ENCODE measurements at regions not wholly inside any gene's neighbourhood (a gene's known extent, or its start where the extent isn't known, plus 50 kb on each side); places are given as distances from the start of the nearest gene placed in this dataset.

DNA sequence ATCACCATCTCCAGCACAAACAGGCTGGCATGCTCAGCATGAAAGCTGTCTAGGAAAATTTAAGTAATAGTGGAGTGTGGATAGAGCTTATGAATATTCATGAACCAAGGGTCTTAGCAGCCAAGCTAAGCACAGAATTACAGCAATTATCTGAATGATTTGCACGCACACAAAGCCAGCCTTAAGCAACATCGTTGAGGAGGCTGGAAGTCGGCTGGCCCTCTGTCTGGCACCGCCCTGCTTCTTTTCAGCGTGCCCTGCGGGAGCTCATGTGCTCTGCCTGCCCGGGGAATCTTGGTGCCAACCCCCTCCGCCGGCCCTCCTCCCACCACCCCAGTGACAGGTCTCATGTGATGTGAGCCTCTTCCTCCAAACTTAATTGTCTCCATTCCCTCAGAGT, 540.1 kb downstream of the CMPK2 start:
- Histone ChIP-seq H3K79me1 (ENCODE audit: low read length) (no peaks in the 10 kb centered on the region), H4K8ac (ENCODE audit: low read depth, low read length) (no peak overlapping the region), H3K18ac (ENCODE audit: low read length) (no peak overlapping the region), H3K27ac (ENCODE audit: low read depth, low read length) (no peak overlapping the region), H3K56ac (ENCODE audit: low read length) (no peak overlapping the region), H3K4me2 (ENCODE audit: low read length) (no peak overlapping the region), H3K27me3 (ENCODE audit: insufficient read depth, low read length, poor library complexity) (no peaks in the 10 kb centered on the region), H2BK15ac (replicated peaks; ENCODE audit: low read depth) (no peak overlapping the region), H3K4me1 (ENCODE audit: control insufficient read depth, low read depth, low read length) (no peaks in the 10 kb centered on the region), H3K4me3 (ENCODE audit: low read length) (no peak overlapping the region), H3K9ac (ENCODE audit: low read length) (no peak overlapping the region), H2BK5ac (ENCODE audit: low read length) (no peak overlapping the region), H2AK5ac (ENCODE audit: low read length) (no peak overlapping the region), H2BK120ac (ENCODE audit: low read depth, low read length) (no peak overlapping the region), H3K36me3 (ENCODE audit: control insufficient read depth, insufficient read depth, low read length) (no peaks in the 10 kb centered on the region), H4K5ac (ENCODE audit: low read length) (no peak overlapping the region), H3K4ac (ENCODE audit: low read depth, low read length) (no peak overlapping the region), H3K79me2 (ENCODE audit: control insufficient read depth, insufficient read depth, low read length) (no peaks in the 10 kb centered on the region), H3K23ac (ENCODE audit: low read length) (no peak overlapping the region)
- no CpG with 5 or more reads among the region's 9 CpGs for WGBS (ENCODE audit: extremely low coverage, insufficient coverage, low lambda C conversion rate)
- no peak for DNase-seq

DNA sequence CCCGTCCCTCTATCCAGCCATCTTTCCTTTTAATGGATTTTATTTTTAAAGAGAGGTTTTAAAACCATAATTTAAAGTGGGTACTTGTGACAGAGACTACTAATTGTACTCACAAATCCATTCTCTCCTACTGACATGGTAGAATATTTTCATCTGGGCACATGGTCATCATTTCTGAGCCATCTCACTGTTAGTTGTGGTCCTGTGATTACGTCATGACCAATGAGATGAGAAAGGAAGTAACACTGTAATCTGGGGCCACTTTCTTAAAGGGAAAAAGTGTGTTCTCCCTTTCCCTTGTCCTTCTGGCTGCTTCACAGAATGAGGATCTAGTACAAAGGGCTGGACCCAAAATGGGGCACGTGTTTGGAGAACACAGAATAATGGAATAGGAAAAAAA, 538.7 kb downstream of the CMPK2 start:
- Histone ChIP-seq H3K4me2 (ENCODE audit: low read length) (no peak overlapping the region), H3K23ac (ENCODE audit: low read length) (no peak overlapping the region), H4K5ac (ENCODE audit: low read length) (no peak overlapping the region), H3K9ac (ENCODE audit: low read length) (no peak overlapping the region), H3K4me3 (ENCODE audit: low read length) (no peak overlapping the region), H3K36me3 (ENCODE audit: control insufficient read depth, insufficient read depth, low read length) (no peaks in the 10 kb centered on the region), H3K79me2 (ENCODE audit: control insufficient read depth, insufficient read depth, low read length) (no peaks in the 10 kb centered on the region), H2BK120ac (ENCODE audit: low read depth, low read length) (no peak overlapping the region), H3K18ac (ENCODE audit: low read length) (no peak overlapping the region), H4K8ac (ENCODE audit: low read depth, low read length) (no peak overlapping the region), H3K79me1 (ENCODE audit: low read length) (no peaks in the 10 kb centered on the region), H3K27me3 (ENCODE audit: insufficient read depth, low read length, poor library complexity) (no peaks in the 10 kb centered on the region), H3K4me1 (ENCODE audit: control insufficient read depth, low read depth, low read length) (no peaks in the 10 kb centered on the region), H2BK15ac (replicated peaks; ENCODE audit: low read depth) (no peak overlapping the region), H3K27ac (ENCODE audit: low read depth, low read length) (no peak overlapping the region), H3K56ac (ENCODE audit: low read length) (no peak overlapping the region), H3K4ac (ENCODE audit: low read depth, low read length) (no peak overlapping the region), H2BK5ac (ENCODE audit: low read length) (no peak overlapping the region), H2AK5ac (ENCODE audit: low read length) (no peak overlapping the region)
- no peak for DNase-seq
- WGBS (ENCODE audit: extremely low coverage, insufficient coverage, low lambda C conversion rate): no CpG with 5 or more reads among the region's 3 CpGs

GRCh38 chr2:6336752-6337471, 528.8 kb downstream of the CMPK2 start:
- Histone ChIP-seq H2BK120ac (ENCODE audit: low read depth, low read length) (no peak overlapping the region), H3K36me3 (ENCODE audit: control insufficient read depth, insufficient read depth, low read length) (no peaks in the 10 kb centered on the region), H3K27ac (ENCODE audit: low read depth, low read length) (no peak overlapping the region), H3K4me1 (ENCODE audit: control insufficient read depth, low read depth, low read length) (no peaks in the 10 kb centered on the region), H3K56ac (ENCODE audit: low read length) (no peak overlapping the region), H3K9ac (ENCODE audit: low read length) (no peak overlapping the region), H2AK5ac (ENCODE audit: low read length) (no peak overlapping the region), H4K5ac (ENCODE audit: low read length) (no peak overlapping the region), H2BK15ac (replicated peaks; ENCODE audit: low read depth) (no peak overlapping the region), H2BK5ac (ENCODE audit: low read length) (no peak overlapping the region), H4K8ac (ENCODE audit: low read depth, low read length) (no peak overlapping the region), H3K4ac (ENCODE audit: low read depth, low read length) (no peak overlapping the region), H3K4me3 (ENCODE audit: low read length) (no peak overlapping the region), H3K4me2 (ENCODE audit: low read length) (no peak overlapping the region), H3K18ac (ENCODE audit: low read length) (no peak overlapping the region), H3K79me2 (ENCODE audit: control insufficient read depth, insufficient read depth, low read length) (no peaks in the 10 kb centered on the region), H3K23ac (ENCODE audit: low read length) (no peak overlapping the region), H3K27me3 (ENCODE audit: insufficient read depth, low read length, poor library complexity) (no peaks in the 10 kb centered on the region), H3K79me1 (ENCODE audit: low read length) (no peaks in the 10 kb centered on the region)
- no CpG with 5 or more reads among the region's 5 CpGs for whole genome bisulfite sequencing (ENCODE audit: extremely low coverage, insufficient coverage, low lambda C conversion rate)
- no peak for DNase-seq

DNA sequence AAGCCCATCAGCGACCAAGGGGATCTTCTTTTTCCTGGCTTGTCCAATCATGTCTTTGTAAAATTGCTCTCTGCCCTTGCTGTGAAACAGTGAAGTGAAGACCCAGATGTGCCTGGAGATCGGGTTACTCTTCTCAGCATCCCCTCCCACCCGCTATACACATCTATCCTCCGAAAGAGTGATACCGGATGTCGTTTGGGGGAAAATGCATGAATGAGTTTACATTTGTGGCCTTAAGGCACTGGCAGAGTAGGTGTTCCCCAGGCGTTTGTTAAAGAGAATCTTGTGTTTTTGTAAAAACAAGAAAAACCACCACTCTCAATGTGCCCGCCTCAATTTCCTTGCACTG, 528.3 kb downstream of the CMPK2 start:
- H4K8ac ChIP-seq (ENCODE audit: low read depth, low read length): no peak overlapping the region
- H3K23ac ChIP-seq (ENCODE audit: low read length): no peak overlapping the region
- no peak overlapping the region for H3K4me3 ChIP-seq (ENCODE audit: low read length)
- H3K4ac ChIP-seq (ENCODE audit: low read depth, low read length): no peak overlapping the region
- no peaks in the 10 kb centered on the region for H3K4me1 ChIP-seq (ENCODE audit: control insufficient read depth, low read depth, low read length)
- no peak overlapping the region for H3K4me2 ChIP-seq (ENCODE audit: low read length)
- H3K79me2 ChIP-seq (ENCODE audit: control insufficient read depth, insufficient read depth, low read length): no peaks in the 10 kb centered on the region
- no peak overlapping the region for H2BK120ac ChIP-seq (ENCODE audit: low read depth, low read length)
- H3K56ac ChIP-seq (ENCODE audit: low read length): no peak overlapping the region
- H2BK5ac ChIP-seq (ENCODE audit: low read length): no peak overlapping the region
- no peaks in the 10 kb centered on the region for H3K79me1 ChIP-seq (ENCODE audit: low read length)
- H2BK15ac ChIP-seq (replicated peaks; ENCODE audit: low read depth): no peak overlapping the region
- H3K27ac ChIP-seq (ENCODE audit: low read depth, low read length): no peak overlapping the region
- no peak overlapping the region for H4K5ac ChIP-seq (ENCODE audit: low read length)
- H3K27me3 ChIP-seq (ENCODE audit: insufficient read depth, low read length, poor library complexity): no peaks in the 10 kb centered on the region
- no peaks in the 10 kb centered on the region for H3K36me3 ChIP-seq (ENCODE audit: control insufficient read depth, insufficient read depth, low read length)
- DNase-seq: no peak
- no CpG with 5 or more reads among the region's 8 CpGs for WGBS (ENCODE audit: extremely low coverage, insufficient coverage, low lambda C conversion rate)
- no peak overlapping the region for H3K9ac ChIP-seq (ENCODE audit: low read length)
- no peak overlapping the region for H3K18ac ChIP-seq (ENCODE audit: low read length)
- no peak overlapping the region for H2AK5ac ChIP-seq (ENCODE audit: low read length)

GRCh38 chr2:6341588-6342129, 524.0 kb downstream of the CMPK2 start:
- no CpG with 5 or more reads among the region's 3 CpGs for WGBS (ENCODE audit: extremely low coverage, insufficient coverage, low lambda C conversion rate)

More at GRCh38 chr2:6341588-6342129, 524.0 kb downstream of the CMPK2 start:
- no peaks in the 10 kb centered on the region for H3K27me3 ChIP-seq (ENCODE audit: insufficient read depth, low read length, poor library complexity)
- no peak overlapping the region for H3K18ac ChIP-seq (ENCODE audit: low read length)
- H3K79me2 ChIP-seq (ENCODE audit: control insufficient read depth, insufficient read depth, low read length): no peaks in the 10 kb centered on the region
- H2BK15ac ChIP-seq (replicated peaks; ENCODE audit: low read depth): no peak overlapping the region
- H3K23ac ChIP-seq (ENCODE audit: low read length): no peak overlapping the region
- H2BK120ac ChIP-seq (ENCODE audit: low read depth, low read length): no peak overlapping the region
- H3K4me3 ChIP-seq (ENCODE audit: low read length): no peak overlapping the region
- H4K5ac ChIP-seq (ENCODE audit: low read length): no peak overlapping the region
- no peaks in the 10 kb centered on the region for H3K79me1 ChIP-seq (ENCODE audit: low read length)
- H3K56ac ChIP-seq (ENCODE audit: low read length): no peak overlapping the region
- H3K4me1 ChIP-seq (ENCODE audit: control insufficient read depth, low read depth, low read length): no peaks in the 10 kb centered on the region
- no peak overlapping the region for H3K9ac ChIP-seq (ENCODE audit: low read length)
- no peak overlapping the region for H3K4ac ChIP-seq (ENCODE audit: low read depth, low read length)
- H2BK5ac ChIP-seq (ENCODE audit: low read length): no peak overlapping the region
- H2AK5ac ChIP-seq (ENCODE audit: low read length): no peak overlapping the region
- H3K27ac ChIP-seq (ENCODE audit: low read depth, low read length): no peak overlapping the region
- H3K36me3 ChIP-seq (ENCODE audit: control insufficient read depth, insufficient read depth, low read length): no peaks in the 10 kb centered on the region
- no peak for DNase-seq
- H3K4me2 ChIP-seq (ENCODE audit: low read length): no peak overlapping the region
- H4K8ac ChIP-seq (ENCODE audit: low read depth, low read length): no peak overlapping the region

Measured in mesendoderm (in vitro differentiated cells).